CD4-positive, alpha-beta T cell (primary cell): ENCODE measurements at regions not wholly inside any gene's neighbourhood (a gene's known extent, or its start where the extent isn't known, plus 50 kb on each side); places are given as distances from the start of the nearest gene placed in this dataset.

Experiments
- ATAC-seq: fragments of 200-7000 bp; cut with Tn5 transposase; one replicate; pipeline ENCODE4 v1.10.0; 2022; ENCODE audit warnings: mild to moderate bottlenecking; ENCODE audit not compliant: poor library complexity
- CTCF ChIA-PET: fragments of 350-600 bp; sonication (Branson Sonifier 250); formaldehyde crosslinking; loops from one replicate; lab custom pipeline; 2021; ENCODE audit warnings: antibody characterized with exemption, inconsistent platforms; lab: Charles Lee
- POLR2A ChIA-PET: fragments of 350-600 bp; sonication (Branson Sonifier 250); formaldehyde crosslinking; loops from one replicate; lab custom pipeline; 2021; ENCODE audit warnings: antibody characterized with exemption, inconsistent platforms; lab: Charles Lee
- DNase-seq, 14 experiments: peaks; one replicate each; pipeline ENCODE4 v3.0.0-alpha.2; 2013 to 2020; ENCODE audit warnings: mixed read lengths in 2 of 14
- H3K27ac ChIP-seq, 2 donors: one replicate each; pipeline versions ENCODE4 v1.5.1 to v1.7.0; 2013; ENCODE audit warnings: low read length in 2 of 2, low read depth in 1 of 2, mild to moderate bottlenecking in 1 of 2
- H3K27me3 ChIP-seq, 2 experiments: 1 replicate in 1 of 2; 2 replicates in 1 of 2; pipeline versions ENCODE4 v1.6.1 to v1.7.0; 2013; ENCODE audit warnings: low read length in 2 of 2, control low read depth in 1 of 2, mild to moderate bottlenecking in 1 of 2, moderate library complexity in 1 of 2; ENCODE audit not compliant: insufficient read depth in 2 of 2, control insufficient read depth in 1 of 2
- H3K36me3 ChIP-seq: one replicate; pipeline ENCODE4 v1.6.1; 2013; ENCODE audit warnings: low read length, control low read depth; ENCODE audit not compliant: insufficient read depth
- H3K4me1 ChIP-seq: one replicate; pipeline ENCODE4 v1.6.1; 2013; ENCODE audit warnings: low read length, control low read depth; ENCODE audit not compliant: insufficient read depth
- H3K4me3 ChIP-seq: one replicate; pipeline ENCODE4 v1.5.1; 2013; ENCODE audit warnings: mild to moderate bottlenecking, low read length, moderate library complexity
- H3K9me3 ChIP-seq, 2 experiments: 1 replicate in 1 of 2; 2 replicates in 1 of 2; pipeline versions ENCODE4 v1.6.1 to v1.7.0; 2013; ENCODE audit warnings: low read length in 2 of 2, mild to moderate bottlenecking in 2 of 2, control low read depth in 1 of 2, moderate library complexity in 1 of 2; ENCODE audit not compliant: control insufficient read depth in 1 of 2, insufficient read depth in 1 of 2
- H3K27ac Mint-ChIP-seq: one replicate; pipeline ENCODE4 v1.8.0; 2020; ENCODE audit warnings: mixed read lengths
- H3K27me3 Mint-ChIP-seq: one replicate; pipeline ENCODE4 v1.8.0; 2021; ENCODE audit warnings: mixed read lengths
- H3K36me3 Mint-ChIP-seq: one replicate; pipeline ENCODE4 v1.8.0; 2021; ENCODE audit warnings: low read depth, mixed read lengths
- H3K4me1 Mint-ChIP-seq: one replicate; pipeline ENCODE4 v1.8.0; 2021; ENCODE audit warnings: low read depth, mixed read lengths
- H3K4me3 Mint-ChIP-seq: one replicate; pipeline ENCODE4 v1.8.0; 2020; ENCODE audit warnings: mild to moderate bottlenecking, mixed read lengths
- H3K9me3 Mint-ChIP-seq: one replicate; pipeline ENCODE4 v1.8.0; 2020; ENCODE audit warnings: mixed read lengths
- intact Hi-C, 2 experiments: fragments of 100-400 bp; cut with DNase I in 1 of 2; cut with micrococcal nuclease in 1 of 2; formaldehyde crosslinking; loops; one replicate each; pipeline versions ENCODE4 v1.15.1 to v1.9.0; 2023 to 2025; cut with DNase I, micrococcal nuclease
- TF ChIP-seq, protein P1 (sequence below): fragments of 200-600 bp; IDR thresholded peaks from one replicate; pipeline ENCODE4 v1.8.0; 2022; ENCODE audit warnings: antibody characterized with exemption, mild to moderate bottlenecking

DNA sequence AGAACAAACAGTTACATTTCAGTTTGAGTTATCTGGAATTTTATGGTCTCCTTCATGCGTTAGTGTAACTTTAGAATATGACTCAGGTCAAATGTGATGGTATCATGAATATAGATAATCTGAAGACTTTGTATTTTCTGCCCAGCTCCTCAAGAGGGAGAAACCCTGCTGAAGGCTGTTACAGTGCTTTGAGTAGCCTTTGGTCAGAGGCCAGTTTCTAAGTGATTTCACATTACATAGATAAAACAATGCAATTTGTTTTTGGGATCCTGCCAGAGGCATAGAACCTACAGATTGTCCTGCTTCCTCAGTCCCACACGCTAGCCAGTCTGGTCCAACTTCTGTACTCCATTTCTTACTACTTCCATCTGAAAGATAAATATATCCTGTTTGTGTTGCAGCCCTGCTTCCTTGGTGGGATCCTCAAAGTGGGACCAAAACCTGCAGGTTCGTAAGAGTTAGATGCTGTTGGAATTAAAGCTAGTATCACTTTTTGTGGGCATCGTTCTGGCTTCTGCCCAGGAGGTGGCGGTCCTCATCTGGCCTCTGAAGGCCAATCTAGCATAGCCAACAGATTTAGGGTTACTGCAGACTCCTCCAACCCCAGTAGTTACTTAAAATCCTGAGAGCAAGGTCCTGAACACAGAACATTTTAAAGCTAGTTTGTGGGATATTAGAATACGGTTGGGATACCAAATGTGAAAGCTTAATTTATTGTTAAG is 645.8 kb upstream of the USP24 start:
- DNase-seq (no peak), ATAC-seq (no peak)
- no peak overlapping the region for H3K4me3 ChIP-seq
- H3K36me3 Mint-ChIP-seq: no peaks in the 10 kb centered on the region
- peaks cover 16% of the 10 kb centered on the region for H3K27me3 Mint-ChIP-seq
- no peak overlapping the region for H3K27ac ChIP-seq
- H3K9me3 Mint-ChIP-seq: no peaks in the 10 kb centered on the region
- no peak overlapping the region for H3K27ac Mint-ChIP-seq
- no peaks in the 10 kb centered on the region for H3K4me1 Mint-ChIP-seq
- CTCF ChIA-PET: no interaction called here
- no peaks in the 10 kb centered on the region for H3K9me3 ChIP-seq
- no peaks in the 10 kb centered on the region for H3K36me3 ChIP-seq
- H3K4me3 Mint-ChIP-seq: no peak overlapping the region
- H3K27me3 ChIP-seq: no peaks in the 10 kb centered on the region
- POLR2A ChIA-PET: no interaction called here
- intact Hi-C loops: no loop called here
- TF ChIP-seq, protein P1, sequence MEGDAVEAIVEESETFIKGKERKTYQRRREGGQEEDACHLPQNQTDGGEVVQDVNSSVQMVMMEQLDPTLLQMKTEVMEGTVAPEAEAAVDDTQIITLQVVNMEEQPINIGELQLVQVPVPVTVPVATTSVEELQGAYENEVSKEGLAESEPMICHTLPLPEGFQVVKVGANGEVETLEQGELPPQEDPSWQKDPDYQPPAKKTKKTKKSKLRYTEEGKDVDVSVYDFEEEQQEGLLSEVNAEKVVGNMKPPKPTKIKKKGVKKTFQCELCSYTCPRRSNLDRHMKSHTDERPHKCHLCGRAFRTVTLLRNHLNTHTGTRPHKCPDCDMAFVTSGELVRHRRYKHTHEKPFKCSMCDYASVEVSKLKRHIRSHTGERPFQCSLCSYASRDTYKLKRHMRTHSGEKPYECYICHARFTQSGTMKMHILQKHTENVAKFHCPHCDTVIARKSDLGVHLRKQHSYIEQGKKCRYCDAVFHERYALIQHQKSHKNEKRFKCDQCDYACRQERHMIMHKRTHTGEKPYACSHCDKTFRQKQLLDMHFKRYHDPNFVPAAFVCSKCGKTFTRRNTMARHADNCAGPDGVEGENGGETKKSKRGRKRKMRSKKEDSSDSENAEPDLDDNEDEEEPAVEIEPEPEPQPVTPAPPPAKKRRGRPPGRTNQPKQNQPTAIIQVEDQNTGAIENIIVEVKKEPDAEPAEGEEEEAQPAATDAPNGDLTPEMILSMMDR: no peak
- H3K4me1 ChIP-seq: no peaks in the 10 kb centered on the region

DNA sequence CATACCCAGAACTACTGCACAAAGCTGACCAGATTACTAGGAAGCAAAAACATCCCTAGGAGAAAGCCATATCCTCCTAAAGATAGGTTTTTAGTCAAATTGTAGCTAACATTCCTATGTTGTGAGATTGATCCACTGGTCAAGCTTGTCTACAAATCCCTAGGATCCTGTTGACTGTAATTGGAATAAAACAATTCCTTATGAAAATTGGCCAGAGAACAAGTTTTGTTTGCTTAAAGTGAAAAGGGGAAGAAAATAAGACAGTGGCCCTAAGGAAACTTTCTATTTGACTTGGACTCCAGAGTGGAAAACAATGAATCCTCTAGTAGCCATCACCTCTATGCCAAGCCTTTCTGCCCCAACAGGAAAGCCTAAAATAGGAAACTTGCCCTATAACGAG is 645.2 kb upstream of the USP24 start:
- TF ChIP-seq, protein P1: no peak
- no peaks in the 10 kb centered on the region for H3K4me1 Mint-ChIP-seq
- Histone ChIP-seq H3K27ac (no peak overlapping the region), H3K27me3 (no peaks in the 10 kb centered on the region), H3K4me1 (no peaks in the 10 kb centered on the region), H3K9me3 (no peaks in the 10 kb centered on the region), H3K36me3 (no peaks in the 10 kb centered on the region), H3K4me3 (no peak overlapping the region)
- CTCF ChIA-PET: no interaction called here
- POLR2A ChIA-PET: no interaction called here
- DNase-seq (no peak), ATAC-seq (no peak)
- H3K27me3 Mint-ChIP-seq: peaks cover 19% of the 10 kb centered on the region
- no peaks in the 10 kb centered on the region for H3K9me3 Mint-ChIP-seq
- H3K4me3 Mint-ChIP-seq: no peak overlapping the region
- intact Hi-C loops: no loop called here
- H3K36me3 Mint-ChIP-seq: no peaks in the 10 kb centered on the region
- no peak overlapping the region for H3K27ac Mint-ChIP-seq

DNA sequence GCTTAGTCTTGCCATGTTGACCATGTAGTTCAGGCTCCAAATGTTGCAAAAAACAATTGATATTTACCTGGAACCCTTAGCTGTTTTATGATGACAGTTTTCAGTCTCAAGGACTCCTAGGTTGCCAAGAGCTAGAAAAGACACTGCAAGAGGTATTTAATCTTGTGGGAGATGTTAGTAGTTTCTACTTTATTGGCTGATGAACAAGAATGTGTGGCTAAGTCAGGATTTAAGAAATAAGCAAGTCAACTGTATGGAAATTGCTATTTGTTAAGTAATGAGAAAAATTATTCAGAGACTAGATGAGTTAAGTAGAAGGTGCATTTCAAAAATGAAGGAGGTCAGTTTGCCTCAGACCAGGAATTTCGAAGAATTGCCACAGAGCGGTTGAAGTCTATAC is 639.7 kb upstream of the USP24 start:
- Histone ChIP-seq H3K9me3 (no peaks in the 10 kb centered on the region), H3K4me1 (no peaks in the 10 kb centered on the region), H3K27ac (no peak overlapping the region), H3K27me3 (no peaks in the 10 kb centered on the region), H3K4me3 (no peak overlapping the region), H3K36me3 (no peaks in the 10 kb centered on the region)
- Mint-ChIP-seq H3K27me3 (peaks cover 16% of the 10 kb centered on the region), H3K4me3 (no peak overlapping the region), H3K27ac (no peak overlapping the region), H3K9me3 (no peaks in the 10 kb centered on the region), H3K4me1 (no peaks in the 10 kb centered on the region), H3K36me3 (no peaks in the 10 kb centered on the region)
- DNase-seq (no peak), ATAC-seq (no peak)
- ChIA-PET POLR2A (no interaction called here), CTCF (no interaction called here)
- intact Hi-C loops: no loop called here
- TF ChIP-seq, protein P1: no peak
